K562 (cell line): ENCODE measurements at regions not wholly inside any gene's neighbourhood (a gene's known extent, or its start where the extent isn't known, plus 50 kb on each side); places are given as distances from the start of the nearest gene placed in this dataset.

Experiments
- HMGXB4 ChIP-seq: sonication (generic); formaldehyde crosslinking; IDR thresholded peaks from 2 replicates; pipeline ENCODE4 v1.8.1; 2023; ENCODE audit warnings: mild to moderate bottlenecking, missing genetic modification reagents
- MTA3 ChIP-seq: fragments of 450-650 bp; formaldehyde crosslinking; IDR thresholded peaks from 2 replicates; pipeline ENCODE4 v1.6.1; 2017; ENCODE audit warnings: mild to moderate bottlenecking, borderline replicate concordance
- POLR2AphosphoS5 ChIP-seq: IDR thresholded peaks from 2 replicates; pipeline ENCODE4 v1.6.1; 2011; ENCODE audit warnings: mild to moderate bottlenecking, low read depth, low read length, moderate library complexity; ENCODE audit not compliant: control insufficient read depth, insufficient read depth
- TAF1 ChIP-seq: IDR thresholded peaks from 2 replicates; pipeline ENCODE4 v1.6.1; 2011; ENCODE audit warnings: mild to moderate bottlenecking, low read length, moderate library complexity; ENCODE audit not compliant: insufficient read depth, control insufficient read depth, severe bottlenecking; ENCODE audit errors: extremely low read depth
- ZBTB40 ChIP-seq, 2 experiments: fragments of 450-650 bp in 1 of 2; sonication (generic) in 1 of 2; formaldehyde crosslinking in 1 of 2; IDR thresholded peaks; 2 replicates each; pipeline versions ENCODE4 v1.7.1 to v1.9.0; 2016 to 2022; ENCODE audit warnings: inconsistent platforms in 1 of 2, mild to moderate bottlenecking in 1 of 2, missing genetic modification reagents in 1 of 2
- ZNF212 ChIP-seq: fragments of 450-650 bp; formaldehyde crosslinking; IDR thresholded peaks from 2 replicates; pipeline ENCODE4 v1.4.0; 2020; ENCODE audit warnings: mild to moderate bottlenecking

- no peak for TF ChIP-seq POLR2AphosphoS5
- TF ChIP-seq TAF1: no peak
- TF ChIP-seq ZBTB40 (IDR thresholded peaks at IDR 0.05): no peak
- no peak for TF ChIP-seq ZBTB40 (CRISPR knock-in tag; IDR thresholded peaks at IDR 0.05)
- no peak for TF ChIP-seq MTA3
- TF ChIP-seq HMGXB4 (CRISPR knock-in tag): no peak
- no peak for TF ChIP-seq ZNF212 (CRISPR knock-in tag)
These were observed 61.6 kb upstream of the BARX1 start for GRCh38 chr9:94016744-94017143.
